Fibroblast of lung (primary cell): ENCODE measurements at regions not wholly inside any gene's neighbourhood (a gene's known extent, or its start where the extent isn't known, plus 50 kb on each side); places are given as distances from the start of the nearest gene placed in this dataset.

Experiments
- CTCF ChIP-seq, 2 donors: IDR thresholded peaks in 1 of 2; conservative IDR thresholded peaks in 1 of 2; 1 replicate in 1 of 2; 2 replicates in 1 of 2; pipeline ENCODE4 v1.5.1; 2011 to 2012; ENCODE audit warnings: low read length in 2 of 2, control low read depth in 1 of 2, inconsistent platforms in 1 of 2, low read depth in 1 of 2, mild to moderate bottlenecking in 1 of 2
- EZH2 ChIP-seq: IDR thresholded peaks from 2 replicates; pipeline ENCODE4 v1.5.1; 2012; ENCODE audit warnings: low read length, control low read depth, mild to moderate bottlenecking; ENCODE audit errors: missing control alignments

GRCh38 chr22:49457146-49457545 lies 370.5 kb downstream of the BRD1 start:
- TF ChIP-seq CTCF (conservative IDR thresholded peaks at IDR 0.05 in 1 of 2, IDR thresholded peaks at IDR 0.05 in 1 of 2; ENCODE audit: low read depth in 1 of 2, low read length in 2 of 2) (no peak), EZH2 (no peak)
